ENCODE measurements at regions not wholly inside any gene's neighbourhood (a gene's known extent, or its start where the extent isn't known, plus 50 kb on each side); places are given as distances from the start of the nearest gene placed in this dataset.
"Not testable (repeated sequence)": the region's sequence is repeated elsewhere in the genome, so short reads cannot be mapped to it uniquely, and the experiment has no call there.

- DNase-seq (ENCODE audit: low spot score), result no peak
Observed at GRCh38 chr21:34272321-34272720, 91.5 kb upstream of the KCNE2 start.

- no peak for DNase-seq (ENCODE audit: low spot score)
Observed at GRCh38 chr21:34274001-34274400, 89.8 kb upstream of the KCNE2 start.

GRCh38 chr21:34276711-34277425 lies 86.9 kb upstream of the KCNE2 start:
- no peak for DNase-seq (ENCODE audit: low spot score)

- DNase-seq (ENCODE audit: low spot score), result no peak
Observed at GRCh38 chr21:34278451-34278850, 85.4 kb upstream of the KCNE2 start.

- no peak for DNase-seq (ENCODE audit: low spot score)
Observed at GRCh38 chr21:34279285-34279684, 84.5 kb upstream of the KCNE2 start.

GRCh38 chr21:34279883-34280282 lies 83.9 kb upstream of the KCNE2 start:
- DNase-seq (ENCODE audit: low spot score), result no peak

GRCh38 chr21:34280389-34280795 lies 83.4 kb upstream of the KCNE2 start:
- no peak for DNase-seq (ENCODE audit: low spot score)

- DNase-seq (ENCODE audit: low spot score), result peak; percentile 74
Observed at GRCh38 chr21:34280959-34281358, 82.8 kb upstream of the KCNE2 start.

GRCh38 chr21:34282223-34282622 lies 81.6 kb upstream of the KCNE2 start:
- no peak for DNase-seq (ENCODE audit: low spot score)

GRCh38 chr21:34284666-34285065 lies 79.1 kb upstream of the KCNE2 start:
- no peak for DNase-seq (ENCODE audit: low spot score)

GRCh38 chr21:34288042-34288441 lies 75.8 kb upstream of the KCNE2 start:
- not testable (repeated sequence) for DNase-seq (ENCODE audit: low spot score)

GRCh38 chr21:34289856-34290255 lies 74.0 kb upstream of the KCNE2 start:
- DNase-seq (ENCODE audit: low spot score), result no peak

GRCh38 chr21:34296878-34297277 lies 66.9 kb upstream of the KCNE2 start:
- no peak for DNase-seq (ENCODE audit: low spot score)

- DNase-seq (ENCODE audit: low spot score), result no peak
Observed at GRCh38 chr21:34298534-34299167, 65.2 kb upstream of the KCNE2 start.

- no peak for DNase-seq (ENCODE audit: low spot score)
Observed at GRCh38 chr21:34299168-34299539, 64.7 kb upstream of the KCNE2 start.

GRCh38 chr21:34302521-34302920 lies 61.3 kb upstream of the KCNE2 start:
- no peak for DNase-seq (ENCODE audit: low spot score)

GRCh38 chr21:34305605-34306604 lies 57.9 kb upstream of the KCNE2 start:
- DNase-seq (ENCODE audit: low spot score), result no peak

GRCh38 chr21:34307991-34308532 lies 55.7 kb upstream of the KCNE2 start:
- no peak for DNase-seq (ENCODE audit: low spot score)

GRCh38 chr21:34311561-34312330 lies 52.1 kb upstream of the KCNE2 start:
- no peak for DNase-seq (ENCODE audit: low spot score)

- DNase-seq (ENCODE audit: low spot score), result no peak
Observed at GRCh38 chr21:34313116-34313515, 50.7 kb upstream of the KCNE2 start.
